Middle frontal gyrus (tissue), 1 donor: ENCODE measurements at regions not wholly inside any gene's neighbourhood (a gene's known extent, or its start where the extent isn't known, plus 50 kb on each side); places are given as distances from the start of the nearest gene placed in this dataset.
A peak's percentile ranks its signal among the peaks of the same experiment; 100 is the strongest.

ENCODE experiments used
- DNase-seq: peaks from one replicate; pipeline ENCODE4 v3.0.0-alpha.2; 2015; ENCODE audit warnings: low spot score; ENCODE audit errors: extremely low spot score

DNA sequence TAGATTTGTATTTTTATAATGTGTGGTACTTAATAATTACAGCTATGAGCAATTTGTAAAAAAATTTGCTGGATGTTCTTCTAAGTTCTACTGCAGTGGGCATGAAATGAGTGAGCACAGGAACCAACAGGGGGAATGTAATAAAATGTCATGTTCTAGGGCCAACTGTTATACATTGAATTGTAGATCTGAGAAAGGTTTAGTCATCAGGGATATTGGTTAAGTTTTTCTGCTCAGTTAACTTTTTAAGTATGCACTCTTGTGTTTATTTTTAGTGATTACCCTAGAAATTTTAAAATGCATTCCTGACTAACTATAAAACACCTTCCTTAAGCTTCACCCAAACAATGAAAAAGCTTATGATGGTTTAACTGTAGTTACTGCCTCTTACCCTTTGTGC lies 101.8 kb downstream of the CAND1 start:
- DNase-seq: no peak

DNA sequence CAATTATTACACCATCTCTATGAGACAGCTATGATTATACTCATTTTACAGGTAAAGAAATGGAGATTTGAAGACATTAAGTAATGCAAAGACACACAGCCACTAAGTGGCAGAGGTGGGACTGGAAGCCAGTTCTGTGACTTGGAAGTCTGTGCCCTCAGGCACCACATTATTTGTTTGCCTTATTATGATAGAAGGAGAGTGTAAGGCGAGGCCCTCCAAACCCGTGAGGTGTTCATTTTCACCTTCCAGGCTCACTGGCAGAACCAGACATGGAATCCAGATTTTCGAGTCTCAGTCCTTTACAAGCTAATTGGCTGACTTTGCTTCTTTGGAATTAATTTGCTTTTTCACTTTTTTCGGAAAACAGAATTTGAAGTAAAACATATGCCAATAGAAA lies 107.9 kb downstream of the CAND1 start:
- no peak for DNase-seq

DNA sequence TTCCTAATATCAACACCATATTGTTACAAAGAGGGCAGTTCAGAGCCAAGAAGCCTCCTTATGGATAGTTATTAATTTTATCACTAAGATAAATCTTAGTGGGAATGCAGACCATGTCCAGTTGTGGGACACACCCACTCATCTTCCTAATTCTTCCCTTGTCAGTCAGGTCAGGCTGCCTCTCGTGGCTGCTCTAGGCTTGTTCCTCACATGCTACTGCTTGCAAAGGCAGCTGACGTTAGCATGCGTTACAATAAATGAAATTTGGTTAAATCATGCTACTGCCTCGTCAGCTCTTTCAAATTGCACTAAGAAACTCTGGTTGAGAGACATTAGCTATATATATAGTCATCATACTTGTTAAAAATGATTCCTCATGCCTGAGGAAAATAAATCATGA lies 108.4 kb downstream of the CAND1 start:
- no peak for DNase-seq

DNA sequence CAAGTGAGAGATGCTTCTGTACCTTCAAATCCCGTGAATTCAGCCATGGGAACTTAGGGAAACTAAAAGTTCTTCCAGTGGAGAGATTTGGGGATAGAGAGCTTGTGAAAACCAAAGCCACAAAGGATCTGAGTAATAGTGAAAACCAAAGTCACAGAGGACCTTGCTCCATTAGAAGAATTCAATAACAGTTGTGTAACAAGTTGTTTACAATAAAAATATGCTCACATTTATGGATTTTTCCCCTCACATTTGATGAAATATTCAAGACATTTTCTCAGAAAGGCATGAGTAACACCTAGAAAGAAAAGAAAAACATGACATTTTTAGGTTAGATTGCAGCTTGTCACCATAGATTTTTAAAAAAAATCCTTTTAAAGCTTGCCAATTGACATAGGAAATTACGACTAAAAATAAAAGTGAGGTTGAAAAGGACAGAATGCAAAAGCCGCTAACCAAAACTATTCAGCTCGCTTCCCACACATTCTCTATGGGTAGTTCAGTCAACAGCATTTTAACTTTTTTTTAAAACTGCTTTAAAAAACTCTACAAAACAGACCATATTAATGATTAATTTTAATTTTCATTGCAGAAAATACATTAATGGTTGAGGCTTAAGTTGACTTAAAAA lies 113.2 kb downstream of the CAND1 start:
- DNase-seq: no peak

DNA sequence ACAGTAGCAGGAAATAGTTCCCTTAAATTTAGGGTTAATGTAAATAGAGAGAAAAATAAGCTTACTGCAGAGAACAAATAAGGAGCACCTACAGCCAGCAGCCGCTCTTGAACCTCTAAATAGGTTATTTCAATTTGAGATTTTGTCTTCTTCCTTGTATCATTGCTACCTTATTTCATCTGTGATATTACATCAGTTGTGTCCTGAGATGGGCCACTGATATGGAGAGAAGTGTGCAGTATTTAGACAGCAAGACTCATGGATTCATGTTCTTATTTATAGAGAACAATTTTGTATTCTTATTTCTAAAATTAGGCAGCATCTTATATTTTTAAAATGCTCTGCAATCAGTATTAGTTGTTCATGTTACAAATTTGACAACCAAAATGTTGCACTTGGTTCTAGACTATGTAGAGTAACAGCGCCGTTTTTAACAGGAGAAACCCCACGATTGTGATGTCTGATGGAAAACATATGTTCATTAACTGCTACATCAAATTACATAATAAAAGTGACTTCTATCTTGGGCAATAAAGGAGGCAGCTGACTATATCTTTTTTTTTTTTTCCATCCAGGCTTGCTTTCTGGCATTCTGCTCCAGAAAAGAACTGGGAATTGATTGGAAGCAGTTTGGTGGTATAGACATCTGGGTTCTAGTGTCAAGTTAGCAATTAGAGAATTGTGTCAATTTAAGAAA lies 117.9 kb downstream of the CAND1 start:
- DNase-seq: no peak

DNA sequence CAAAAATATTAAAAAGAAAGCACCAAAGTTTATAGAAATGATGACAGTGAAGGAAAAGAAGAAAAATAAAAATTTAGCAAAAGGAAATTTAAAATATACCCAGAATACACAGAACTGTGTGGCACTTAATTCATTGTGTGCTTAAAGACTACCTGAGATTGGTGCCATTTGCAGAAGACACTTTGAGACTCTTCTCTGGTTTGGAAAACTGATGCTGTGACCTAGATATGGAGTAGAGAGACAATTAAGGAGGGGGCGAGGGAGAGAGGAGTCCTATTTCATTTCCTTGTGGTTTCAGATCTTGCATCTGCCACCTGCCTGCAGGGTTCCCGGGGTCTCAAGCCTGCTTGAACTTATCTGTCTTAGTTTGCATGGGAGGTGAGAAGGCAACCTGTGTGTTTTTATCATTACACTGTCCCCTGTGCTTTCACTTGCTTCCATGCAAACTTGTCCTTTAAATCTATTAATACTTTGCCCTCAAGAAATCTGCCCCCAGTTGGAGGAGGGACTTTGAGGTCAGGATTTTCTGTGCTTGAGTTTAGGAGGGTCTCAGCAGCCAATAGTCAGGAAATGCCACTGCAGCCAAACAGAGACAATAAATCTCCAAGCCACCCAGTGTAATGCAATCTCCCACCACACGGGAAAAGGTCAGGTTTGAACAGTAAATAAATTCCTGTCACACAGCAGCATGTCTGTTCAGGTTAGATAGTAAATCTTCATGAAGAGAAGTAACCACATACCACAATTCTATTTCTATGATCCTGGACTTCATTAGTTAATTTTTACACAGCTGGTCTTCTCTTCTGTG lies 119.4 kb downstream of the CAND1 start:
- no peak for DNase-seq

DNA sequence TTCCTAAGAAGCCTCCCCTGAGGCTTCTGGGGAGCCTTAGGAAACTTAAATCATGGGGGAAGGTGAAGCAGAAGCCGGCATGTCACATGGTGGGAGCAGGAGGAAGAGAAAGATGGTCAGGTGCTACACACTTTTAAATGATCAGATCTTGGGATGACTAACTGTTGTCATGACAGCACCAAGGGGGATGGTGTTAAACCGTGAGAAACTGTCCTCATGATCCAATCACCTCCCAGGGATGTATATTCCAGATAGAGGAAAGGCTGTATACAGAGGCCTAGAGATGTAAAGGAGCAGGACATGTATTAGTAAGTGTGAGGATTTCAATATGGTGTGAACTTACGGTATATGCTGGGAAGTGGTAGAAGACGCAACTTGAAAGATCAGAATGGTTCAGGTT lies 121.1 kb downstream of the CAND1 start:
- no peak for DNase-seq

DNA sequence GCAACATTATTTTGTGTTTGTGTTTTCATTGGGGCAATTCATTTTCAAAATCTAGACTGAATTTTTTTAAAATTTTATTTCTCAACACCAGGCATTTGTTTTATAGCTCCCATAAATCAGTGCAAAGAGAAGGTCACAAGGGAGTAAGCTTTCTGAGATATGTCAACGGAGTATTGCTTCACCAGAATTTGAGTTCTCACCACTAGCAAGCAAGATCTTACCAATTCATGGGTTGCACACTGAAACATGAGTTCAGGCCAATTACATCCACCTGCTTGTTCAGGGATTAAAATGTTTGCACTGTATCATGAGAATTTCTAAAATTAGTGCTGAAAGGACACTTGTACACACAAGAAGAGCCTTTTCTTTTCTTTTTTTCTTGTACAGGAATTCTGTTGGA lies 121.9 kb downstream of the CAND1 start:
- DNase-seq: no peak

DNA sequence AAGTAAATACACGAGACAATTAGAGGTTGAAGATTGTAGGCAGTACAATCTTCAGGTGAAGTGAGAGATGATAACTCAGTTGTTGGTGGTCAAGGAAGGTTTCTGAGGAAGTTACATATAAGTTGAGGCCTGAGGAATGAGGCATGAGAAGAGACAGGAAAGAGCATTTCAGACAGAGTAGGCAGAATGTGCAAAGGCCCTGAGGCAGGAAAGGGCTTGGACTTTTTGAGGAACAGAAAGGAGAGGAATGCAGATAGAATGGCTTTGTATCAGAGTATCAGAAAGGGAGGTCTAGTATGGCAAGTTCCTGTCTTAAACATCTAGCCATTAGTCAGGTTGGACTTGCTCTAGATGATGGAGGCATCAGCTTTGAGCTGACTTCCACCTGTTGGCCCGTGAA lies 122.5 kb downstream of the CAND1 start:
- DNase-seq: no peak

DNA sequence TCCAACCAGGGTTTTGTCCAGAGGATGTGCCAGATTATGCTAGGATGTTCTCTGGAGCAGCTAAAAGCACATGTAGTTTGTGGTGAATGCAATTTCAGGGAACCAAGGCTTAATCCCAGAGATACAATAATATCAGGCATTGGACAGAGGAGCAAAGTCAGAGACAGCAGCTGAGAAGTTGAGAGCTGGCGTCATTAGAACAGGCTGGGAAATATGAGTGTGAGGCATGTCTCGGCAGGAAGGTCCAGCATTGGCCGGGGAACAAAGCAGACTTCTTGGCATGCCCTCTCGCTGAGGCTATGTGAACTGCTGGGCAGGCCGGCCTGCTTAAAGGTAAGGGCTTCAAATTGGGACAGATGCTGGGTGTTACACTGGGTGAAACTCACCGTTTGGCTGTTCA lies 125.4 kb downstream of the CAND1 start:
- DNase-seq: no peak

DNA sequence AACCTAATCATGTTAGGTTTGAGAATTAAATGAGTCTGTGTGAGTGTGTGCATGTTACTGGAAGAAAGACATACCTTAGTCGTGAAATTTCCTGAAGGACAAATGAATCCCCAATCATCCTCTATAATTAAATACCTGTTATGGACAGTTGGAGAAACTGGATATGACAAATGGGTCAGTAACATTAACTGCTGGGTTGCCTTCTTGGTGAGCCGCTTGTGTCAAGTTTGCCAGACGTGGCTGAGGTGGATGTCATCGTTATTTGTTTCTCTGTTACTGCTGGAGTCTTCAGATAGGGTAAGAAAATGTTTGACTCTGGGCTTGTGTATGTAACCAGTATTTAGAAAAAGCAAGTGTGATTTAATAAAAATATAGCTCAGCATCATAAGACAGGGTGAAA lies 131.6 kb downstream of the CAND1 start:
- no peak for DNase-seq

DNA sequence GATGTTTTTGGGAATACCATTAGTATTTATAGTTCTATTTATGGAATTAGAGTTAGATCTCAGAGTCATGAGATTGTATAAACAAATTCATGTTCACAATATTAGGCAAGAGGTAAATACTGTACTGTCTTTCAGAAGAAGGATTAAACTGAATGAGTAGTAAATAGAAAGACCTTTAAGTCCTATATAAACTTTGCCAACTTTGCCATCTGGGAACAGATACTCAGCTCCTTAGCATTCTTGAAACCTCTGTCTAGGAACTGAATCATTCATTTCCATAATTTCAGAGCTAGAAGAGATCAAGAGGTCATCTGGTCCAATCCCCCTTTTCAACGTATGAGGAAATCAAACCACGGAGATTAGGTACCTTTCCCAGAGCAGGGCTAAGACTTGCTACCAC lies 141.1 kb downstream of the CAND1 start:
- no peak for DNase-seq

DNA sequence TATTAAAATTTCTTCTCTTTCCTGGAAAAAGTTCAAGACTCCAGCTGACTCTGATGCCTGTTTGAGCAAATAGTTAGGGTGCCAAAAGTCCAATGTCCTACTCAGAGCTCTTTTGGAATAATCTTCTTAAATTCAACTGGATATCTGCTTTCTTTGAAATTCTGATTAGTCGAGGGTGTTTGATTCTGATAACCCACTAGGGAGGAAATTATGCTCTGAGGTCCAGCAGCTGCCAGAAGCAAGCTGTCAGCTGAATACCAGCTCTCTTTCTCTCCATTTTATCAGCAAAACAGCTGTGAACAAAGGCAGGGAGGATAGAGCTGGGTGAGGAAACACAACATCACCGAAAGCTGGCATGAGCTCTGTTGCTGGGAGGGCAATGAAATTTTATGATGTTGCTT lies 141.5 kb downstream of the CAND1 start:
- no peak for DNase-seq

DNA sequence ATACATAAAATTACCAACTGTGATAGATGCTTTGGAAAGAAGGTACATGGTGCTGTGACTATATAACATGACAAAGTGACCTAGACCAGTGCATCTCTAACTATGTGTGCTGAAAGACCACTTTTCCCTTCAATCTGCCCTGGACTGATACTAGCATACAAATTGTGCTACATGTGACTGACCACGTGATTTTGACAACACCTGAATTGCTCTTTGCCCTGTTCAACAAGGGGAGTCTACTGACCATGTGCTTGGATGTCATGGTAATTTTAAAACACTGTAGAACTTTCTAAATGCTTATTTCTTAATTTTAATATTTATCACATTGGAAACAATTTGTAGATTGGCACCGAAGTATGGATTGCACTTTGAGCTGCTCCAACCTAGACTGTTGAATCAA lies 142.4 kb downstream of the CAND1 start:
- no peak for DNase-seq

DNA sequence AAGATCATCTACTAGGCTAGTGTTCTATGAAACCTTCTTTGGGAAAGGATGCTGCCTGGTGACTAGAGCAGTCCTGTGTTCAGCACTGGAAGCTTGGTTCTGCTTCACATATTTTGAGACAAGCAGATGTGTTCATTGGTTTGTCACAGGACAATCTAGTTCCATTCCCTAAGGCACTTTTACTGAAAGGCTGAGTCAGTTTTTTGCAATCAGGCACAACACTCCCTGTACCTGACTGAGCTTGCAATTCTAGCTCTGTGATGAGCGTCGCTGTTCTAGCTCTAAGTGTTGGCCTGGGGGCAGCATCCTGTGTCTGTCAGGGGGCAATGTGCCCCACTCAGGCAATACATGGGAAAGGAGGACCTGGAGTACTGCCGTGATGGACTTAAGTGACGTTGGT lies 144.4 kb downstream of the CAND1 start:
- no peak for DNase-seq

DNA sequence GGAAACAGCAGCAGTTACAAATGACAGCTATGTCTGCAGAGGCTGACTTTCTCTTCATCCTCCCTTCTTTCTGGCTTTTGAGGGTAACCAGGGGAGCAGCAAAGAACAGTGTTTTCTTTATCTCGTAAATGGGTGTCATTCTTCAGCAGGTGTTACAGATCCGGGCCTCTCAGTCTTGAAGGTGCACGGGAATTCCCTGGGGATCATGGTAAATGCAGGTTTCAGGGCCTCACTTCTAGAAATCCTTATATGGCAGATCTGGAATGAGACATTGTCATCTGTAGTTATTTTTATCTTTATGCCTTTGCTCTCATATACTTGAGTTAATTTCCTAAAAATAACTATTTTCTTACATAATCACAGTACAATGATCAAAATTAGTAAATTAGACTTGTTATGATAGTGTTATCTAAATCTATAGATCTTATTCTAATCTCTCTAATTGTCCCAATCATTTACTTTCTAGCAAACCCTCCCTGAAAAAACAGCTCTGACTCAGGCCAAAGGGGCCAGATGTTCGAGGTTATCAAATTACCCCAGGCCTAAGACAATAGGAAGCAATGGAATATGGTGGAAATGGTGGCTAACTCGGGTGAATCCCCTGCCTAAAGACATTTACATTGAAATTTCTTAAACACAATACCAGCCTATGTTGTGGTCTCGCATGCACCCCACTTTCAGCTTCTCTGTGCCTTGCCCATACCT lies 145.0 kb downstream of the CAND1 start:
- DNase-seq: no peak

DNA sequence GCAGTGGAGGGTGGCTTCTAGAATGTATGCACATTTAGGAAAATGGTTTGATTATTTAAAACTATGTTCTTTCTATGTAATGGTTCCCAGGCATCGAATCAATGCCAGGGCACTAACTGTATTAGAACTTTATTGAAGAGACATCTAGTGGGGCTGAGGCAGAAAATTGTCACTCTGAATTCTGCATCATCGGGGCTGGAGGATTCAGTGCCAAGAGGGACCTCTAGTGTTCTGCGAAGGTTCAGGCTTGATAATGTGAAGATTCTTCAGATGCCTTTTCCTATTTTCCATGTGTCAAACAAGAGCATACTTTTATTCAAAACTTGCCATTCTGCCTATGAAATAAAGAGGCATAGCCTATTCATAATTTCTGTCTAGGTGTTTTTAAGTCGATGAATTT lies 146.3 kb downstream of the CAND1 start:
- DNase-seq: peak; percentile 17

DNA sequence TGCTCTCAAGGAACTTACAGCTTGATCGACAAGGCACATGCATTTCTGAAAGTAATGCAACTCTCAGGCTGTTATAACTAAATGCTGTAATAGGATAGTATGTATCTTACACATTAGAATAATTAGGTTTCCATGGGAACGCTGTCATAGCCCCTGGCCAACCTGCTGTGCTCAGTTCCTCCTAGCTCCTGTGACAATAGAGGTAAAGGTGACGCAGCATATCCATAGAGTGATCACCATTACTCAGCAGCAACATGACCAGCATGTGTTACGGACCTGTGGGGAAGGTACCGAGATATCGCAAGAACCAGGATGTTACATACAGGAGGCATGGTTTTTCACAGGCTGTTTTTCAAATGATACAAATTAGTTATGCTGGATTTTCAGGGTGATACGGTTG lies 150.7 kb downstream of the CAND1 start:
- DNase-seq: no peak

DNA sequence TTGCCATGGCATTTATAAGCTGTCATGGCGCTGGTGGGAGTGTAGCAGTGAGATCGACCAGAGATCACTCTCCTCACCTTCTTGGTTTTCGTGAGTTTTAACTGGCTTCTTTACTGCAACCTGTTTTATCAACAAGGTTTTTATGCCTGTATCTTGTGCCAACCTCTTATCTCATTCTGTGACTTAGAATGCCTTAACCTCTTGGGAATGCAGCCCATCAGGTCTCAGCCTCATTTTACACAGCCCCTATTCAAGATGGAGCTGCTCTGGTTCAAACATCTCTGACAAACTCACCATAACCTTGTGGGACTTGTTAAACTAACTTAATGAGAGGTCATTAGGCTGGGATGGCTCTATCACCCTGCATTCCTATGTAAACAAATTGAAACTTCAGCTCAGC lies 151.3 kb downstream of the CAND1 start:
- DNase-seq: no peak

DNA sequence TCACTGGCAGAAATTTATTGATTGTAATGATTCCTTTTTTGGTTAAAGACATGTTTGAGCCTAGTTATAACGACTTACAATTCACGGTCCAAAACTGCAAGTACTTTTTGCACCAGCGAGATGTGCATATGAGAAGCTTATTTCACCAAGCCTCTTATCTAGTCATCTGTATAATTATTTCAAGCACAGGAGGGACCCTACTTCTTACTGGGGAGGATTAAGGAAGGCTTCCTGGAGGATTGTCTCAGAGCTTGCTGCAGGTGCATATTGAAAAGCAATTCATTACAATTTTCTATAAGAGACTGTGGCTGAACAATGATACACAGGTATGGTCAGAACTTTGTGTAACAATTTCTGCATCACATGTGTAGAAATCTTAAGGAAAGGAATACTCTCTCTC lies 152.9 kb downstream of the CAND1 start:
- DNase-seq: no peak

DNA sequence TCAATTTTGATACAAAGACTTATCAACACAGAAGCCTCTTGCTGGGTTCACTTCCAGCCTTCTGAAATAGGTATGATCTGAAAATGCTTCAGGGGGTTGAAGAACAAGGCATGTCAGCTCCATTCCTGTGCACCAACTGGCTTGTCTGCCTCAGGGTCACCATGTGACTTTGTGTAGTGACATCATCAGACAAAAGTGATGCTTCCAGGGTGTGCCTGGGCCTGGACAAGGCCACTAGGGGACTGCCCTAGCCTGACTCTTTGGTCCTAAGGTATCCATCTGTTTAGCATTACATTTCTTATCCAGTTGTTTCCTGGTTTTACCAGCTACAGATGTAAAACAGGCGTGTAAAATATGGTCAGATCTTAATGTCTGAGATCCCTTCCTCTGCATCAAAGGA lies 155.6 kb downstream of the CAND1 start:
- no peak for DNase-seq

DNA sequence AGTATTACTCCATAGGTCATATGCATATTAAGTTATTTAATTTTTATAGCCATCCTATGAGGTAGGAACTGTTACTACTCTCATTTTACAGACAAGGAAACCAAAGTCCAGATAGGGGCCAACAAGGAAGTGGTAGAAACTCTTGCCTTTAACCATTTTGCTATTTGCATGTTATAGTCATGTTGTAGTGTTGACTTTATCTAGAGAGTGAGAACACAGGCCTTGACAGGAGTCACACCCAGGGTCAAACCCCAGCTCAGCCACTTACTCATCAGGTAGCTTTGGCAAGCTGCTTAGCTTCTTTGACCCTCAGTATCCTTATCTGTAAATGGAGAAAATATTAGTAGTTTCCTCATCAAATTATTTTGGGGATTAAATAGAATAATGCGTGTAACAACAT lies 156.2 kb downstream of the CAND1 start:
- no peak for DNase-seq
